HFFc6 (cell line): ENCODE measurements at regions not wholly inside any gene's neighbourhood (a gene's known extent, or its start where the extent isn't known, plus 50 kb on each side); places are given as distances from the start of the nearest gene placed in this dataset.

Experiments used
- DNase-seq: peaks from one replicate; pipeline ENCODE4 v3.0.0-alpha.2; 2018
- H3K27ac Mint-ChIP-seq: 2 replicates; pipeline ENCODE4 v1.8.0; 2020; ENCODE audit warnings: mild to moderate bottlenecking, mixed read lengths
- H3K27me3 Mint-ChIP-seq: 2 replicates; pipeline ENCODE4 v1.8.0; 2021; ENCODE audit warnings: mild to moderate bottlenecking, moderate library complexity, mixed read lengths; ENCODE audit not compliant: insufficient read depth
- H3K36me3 Mint-ChIP-seq: 2 replicates; pipeline ENCODE4 v1.8.0; 2021; ENCODE audit warnings: low read depth, mixed read lengths
- H3K4me1 Mint-ChIP-seq: 2 replicates; pipeline ENCODE4 v1.8.0; 2020; ENCODE audit warnings: low read depth, mixed read lengths
- H3K4me3 Mint-ChIP-seq: 2 replicates; pipeline ENCODE4 v1.8.0; 2020; ENCODE audit warnings: mild to moderate bottlenecking, moderate library complexity, mixed read lengths
- H3K9me3 Mint-ChIP-seq: 2 replicates; pipeline ENCODE4 v1.8.0; 2020; ENCODE audit warnings: mild to moderate bottlenecking, mixed read lengths
- TF ChIP-seq, protein P1 (sequence below): fragments of 200-600 bp; sonication (generic); IDR thresholded peaks from 2 replicates; pipeline ENCODE4 v1.5.0; 2021; ENCODE audit warnings: antibody characterized with exemption, mild to moderate bottlenecking

DNA sequence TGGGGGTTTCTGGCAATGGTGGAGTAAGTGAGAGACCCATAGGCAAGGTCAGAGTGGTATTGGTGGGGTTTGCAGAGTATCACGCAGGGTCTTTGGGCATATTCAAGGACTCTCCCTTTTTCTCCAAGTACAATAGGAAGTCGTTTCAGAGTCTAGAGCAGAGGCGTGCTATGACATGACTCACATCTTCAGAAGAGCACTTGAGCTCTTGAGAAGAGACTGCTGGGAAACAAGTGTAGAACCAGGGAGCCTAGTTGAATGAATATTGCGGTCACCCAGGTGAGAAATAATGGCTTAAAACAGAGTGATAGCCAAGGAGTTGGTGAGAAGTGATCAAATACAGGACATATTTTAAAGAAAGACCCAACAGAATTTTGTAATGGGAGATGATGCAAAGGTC lies 813.4 kb downstream of the TLE1 start:
- peaks cover 2% of the 10 kb centered on the region for H3K27me3 Mint-ChIP-seq
- H3K9me3 Mint-ChIP-seq, result peaks cover 16% of the 10 kb centered on the region
- no peak overlapping the region for H3K27ac Mint-ChIP-seq
- H3K4me3 Mint-ChIP-seq, result no peak overlapping the region
- H3K36me3 Mint-ChIP-seq, result no peaks in the 10 kb centered on the region
- DNase-seq, result no peak
- H3K4me1 Mint-ChIP-seq, result peaks cover 9% of the 10 kb centered on the region; the same call in 1 of the 2 replicates
- TF ChIP-seq, protein P1, sequence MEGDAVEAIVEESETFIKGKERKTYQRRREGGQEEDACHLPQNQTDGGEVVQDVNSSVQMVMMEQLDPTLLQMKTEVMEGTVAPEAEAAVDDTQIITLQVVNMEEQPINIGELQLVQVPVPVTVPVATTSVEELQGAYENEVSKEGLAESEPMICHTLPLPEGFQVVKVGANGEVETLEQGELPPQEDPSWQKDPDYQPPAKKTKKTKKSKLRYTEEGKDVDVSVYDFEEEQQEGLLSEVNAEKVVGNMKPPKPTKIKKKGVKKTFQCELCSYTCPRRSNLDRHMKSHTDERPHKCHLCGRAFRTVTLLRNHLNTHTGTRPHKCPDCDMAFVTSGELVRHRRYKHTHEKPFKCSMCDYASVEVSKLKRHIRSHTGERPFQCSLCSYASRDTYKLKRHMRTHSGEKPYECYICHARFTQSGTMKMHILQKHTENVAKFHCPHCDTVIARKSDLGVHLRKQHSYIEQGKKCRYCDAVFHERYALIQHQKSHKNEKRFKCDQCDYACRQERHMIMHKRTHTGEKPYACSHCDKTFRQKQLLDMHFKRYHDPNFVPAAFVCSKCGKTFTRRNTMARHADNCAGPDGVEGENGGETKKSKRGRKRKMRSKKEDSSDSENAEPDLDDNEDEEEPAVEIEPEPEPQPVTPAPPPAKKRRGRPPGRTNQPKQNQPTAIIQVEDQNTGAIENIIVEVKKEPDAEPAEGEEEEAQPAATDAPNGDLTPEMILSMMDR, result no peak

DNA sequence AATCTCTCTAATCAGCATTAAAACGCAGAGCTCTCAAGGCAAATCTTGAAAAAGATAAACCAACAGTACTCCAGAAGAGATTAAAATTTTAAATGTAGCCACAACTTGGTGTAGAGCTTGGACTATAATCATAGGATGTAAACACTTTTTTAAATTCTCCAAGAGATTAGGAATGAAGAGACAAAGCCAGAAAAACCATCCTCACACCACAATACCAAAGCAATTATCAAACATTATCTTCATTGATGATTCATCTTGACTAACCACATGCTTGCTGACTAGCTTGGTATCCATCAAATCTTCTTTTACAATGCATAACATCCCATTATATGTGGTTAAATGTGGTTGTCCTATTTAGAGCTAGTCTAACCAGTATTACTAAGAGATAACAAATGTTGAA lies 815.1 kb downstream of the TLE1 start:
- DNase-seq, result peak; percentile 56
- Mint-ChIP-seq H3K4me3 (no peak overlapping the region), H3K27me3 (peaks cover 2% of the 10 kb centered on the region), H3K9me3 (peaks cover 16% of the 10 kb centered on the region), H3K4me1 (peaks cover 9% of the 10 kb centered on the region; the same call in 1 of the 2 replicates), H3K36me3 (no peaks in the 10 kb centered on the region), H3K27ac (no peak overlapping the region)
- TF ChIP-seq, protein P1, result no peak

DNA sequence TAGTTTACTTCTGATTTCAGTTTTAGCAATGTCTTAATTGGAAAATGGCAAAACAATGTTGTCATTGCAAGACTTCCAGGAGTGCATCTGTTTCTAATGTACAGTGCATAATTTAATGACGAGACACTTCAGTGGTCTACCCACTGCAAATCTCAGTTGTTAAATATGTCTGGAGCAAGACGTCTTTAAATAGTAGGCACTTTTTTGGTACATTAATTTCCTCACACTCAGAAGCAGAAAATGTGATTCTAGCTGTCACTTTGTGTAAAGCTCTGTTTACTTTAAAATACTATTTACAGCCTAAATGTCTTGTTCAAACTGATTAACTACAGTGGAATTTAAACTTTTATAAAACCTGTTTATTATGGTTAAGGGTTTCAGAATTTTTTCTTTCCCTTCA lies 815.5 kb downstream of the TLE1 start:
- Mint-ChIP-seq H3K4me3 (no peak overlapping the region), H3K27ac (no peak overlapping the region)
- TF ChIP-seq, protein P1, result no peak

DNA sequence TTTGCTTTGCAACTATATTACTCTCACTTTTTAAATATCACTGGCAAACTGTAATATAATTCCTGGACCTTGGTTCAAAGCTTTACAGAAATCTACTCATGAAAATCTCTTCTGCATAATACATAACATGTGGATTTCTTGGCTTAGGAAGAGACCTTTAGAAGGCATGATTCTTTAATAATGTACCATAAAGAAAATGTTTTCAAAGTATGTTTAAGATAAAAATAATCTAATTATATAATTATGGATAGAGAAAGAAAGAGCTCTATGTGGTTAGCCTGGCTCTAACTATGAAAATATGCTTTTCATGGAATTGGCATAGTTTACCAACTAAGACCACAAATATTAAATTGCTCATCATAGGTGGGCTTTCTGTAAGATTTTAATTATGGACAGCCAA lies 817.8 kb downstream of the TLE1 start:
- DNase-seq, result no peak
- H3K4me3 Mint-ChIP-seq, result no peak overlapping the region
- H3K36me3 Mint-ChIP-seq, result no peaks in the 10 kb centered on the region
- H3K27me3 Mint-ChIP-seq, result peaks cover 1% of the 10 kb centered on the region
- H3K27ac Mint-ChIP-seq, result no peak overlapping the region
- TF ChIP-seq, protein P1, result no peak
- peaks cover 9% of the 10 kb centered on the region; the same call in 1 of the 2 replicates for H3K4me1 Mint-ChIP-seq
- peaks cover 30% of the 10 kb centered on the region for H3K9me3 Mint-ChIP-seq

More for the DNA sequence above, 815.5 kb downstream of the TLE1 start:
- Mint-ChIP-seq H3K27me3 (peaks cover 2% of the 10 kb centered on the region), H3K9me3 (peaks cover 17% of the 10 kb centered on the region), H3K36me3 (no peaks in the 10 kb centered on the region), H3K4me1 (peaks cover 9% of the 10 kb centered on the region; the same call in 1 of the 2 replicates)
- no peak for DNase-seq

DNA sequence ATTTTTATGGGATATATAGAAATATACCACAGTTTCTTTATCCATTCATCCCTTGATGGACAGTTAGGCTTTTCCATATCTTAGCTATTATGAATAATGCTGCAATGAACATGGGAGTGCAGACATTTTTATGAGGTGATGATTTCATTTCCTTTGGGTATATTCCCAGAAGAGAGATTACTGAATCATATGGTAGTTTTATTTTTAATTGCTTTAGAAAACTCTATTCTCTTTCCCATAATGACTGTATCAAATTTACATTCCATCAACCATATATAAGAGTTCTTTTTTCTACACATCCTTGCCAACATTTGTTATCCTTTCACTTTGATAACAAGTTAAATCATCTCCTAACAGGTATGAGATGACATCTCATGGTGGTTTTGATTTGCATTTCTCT lies 821.6 kb downstream of the TLE1 start:
- H3K27me3 Mint-ChIP-seq, result peaks cover 2% of the 10 kb centered on the region; the same call in 1 of the 2 replicates

More for the DNA sequence above, 821.6 kb downstream of the TLE1 start:
- TF ChIP-seq, protein P1, result no peak
- Mint-ChIP-seq H3K4me3 (no peak overlapping the region), H3K4me1 (no peaks in the 10 kb centered on the region), H3K27ac (no peak overlapping the region), H3K9me3 (peaks cover 29% of the 10 kb centered on the region), H3K36me3 (no peaks in the 10 kb centered on the region)
- no peak for DNase-seq
